IPS-15b (cell line): ENCODE measurements at regions not wholly inside any gene's neighbourhood (a gene's known extent, or its start where the extent isn't known, plus 50 kb on each side); places are given as distances from the start of the nearest gene placed in this dataset.

ENCODE experiments used
- H3K27me3 ChIP-seq: one replicate; pipeline ENCODE4 v1.6.1; 2013; ENCODE audit warnings: low read length; ENCODE audit not compliant: control insufficient read depth, insufficient read depth
- H3K36me3 ChIP-seq: one replicate; pipeline ENCODE4 v1.6.1; 2013; ENCODE audit warnings: low read length; ENCODE audit not compliant: control insufficient read depth, insufficient read depth
- H3K4me1 ChIP-seq: one replicate; pipeline ENCODE4 v1.6.1; 2013; ENCODE audit warnings: mild to moderate bottlenecking, low read length; ENCODE audit not compliant: control insufficient read depth, insufficient read depth
- H3K4me3 ChIP-seq: one replicate; pipeline ENCODE4 v1.5.1; 2013; ENCODE audit warnings: low read depth, low read length
- H3K9ac ChIP-seq: one replicate; pipeline ENCODE4 v1.6.1; 2013; ENCODE audit warnings: low read depth, mild to moderate bottlenecking, low read length
- H3K9me3 ChIP-seq: one replicate; pipeline ENCODE4 v1.6.1; 2013; ENCODE audit warnings: mild to moderate bottlenecking, low read length; ENCODE audit not compliant: control insufficient read depth, insufficient read depth

DNA sequence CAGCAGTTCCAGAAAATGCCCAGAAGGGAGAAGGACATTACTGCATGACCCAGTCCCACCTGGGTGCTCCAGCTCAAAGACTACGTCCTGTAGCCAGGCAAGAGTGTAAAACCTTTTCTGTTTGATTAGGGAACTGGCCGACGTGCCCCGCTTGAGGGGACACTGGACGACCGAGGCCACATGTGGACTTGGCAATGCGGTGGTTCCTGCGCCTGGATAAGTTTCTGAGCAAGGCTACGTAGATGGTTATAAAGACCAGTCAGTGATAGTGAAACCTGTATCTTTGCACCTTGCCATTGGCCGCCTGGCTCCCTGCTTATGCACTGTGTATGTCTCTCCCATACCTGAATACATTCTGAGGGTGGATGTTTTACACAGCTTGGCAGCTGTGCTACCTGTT lies 567.0 kb upstream of the CRIM1 start:
- Histone ChIP-seq H3K9me3 (no peaks in the 10 kb centered on the region), H3K36me3 (no peaks in the 10 kb centered on the region), H3K4me3 (no peak overlapping the region), H3K27me3 (no peaks in the 10 kb centered on the region), H3K4me1 (no peaks in the 10 kb centered on the region), H3K9ac (no peak overlapping the region)

DNA sequence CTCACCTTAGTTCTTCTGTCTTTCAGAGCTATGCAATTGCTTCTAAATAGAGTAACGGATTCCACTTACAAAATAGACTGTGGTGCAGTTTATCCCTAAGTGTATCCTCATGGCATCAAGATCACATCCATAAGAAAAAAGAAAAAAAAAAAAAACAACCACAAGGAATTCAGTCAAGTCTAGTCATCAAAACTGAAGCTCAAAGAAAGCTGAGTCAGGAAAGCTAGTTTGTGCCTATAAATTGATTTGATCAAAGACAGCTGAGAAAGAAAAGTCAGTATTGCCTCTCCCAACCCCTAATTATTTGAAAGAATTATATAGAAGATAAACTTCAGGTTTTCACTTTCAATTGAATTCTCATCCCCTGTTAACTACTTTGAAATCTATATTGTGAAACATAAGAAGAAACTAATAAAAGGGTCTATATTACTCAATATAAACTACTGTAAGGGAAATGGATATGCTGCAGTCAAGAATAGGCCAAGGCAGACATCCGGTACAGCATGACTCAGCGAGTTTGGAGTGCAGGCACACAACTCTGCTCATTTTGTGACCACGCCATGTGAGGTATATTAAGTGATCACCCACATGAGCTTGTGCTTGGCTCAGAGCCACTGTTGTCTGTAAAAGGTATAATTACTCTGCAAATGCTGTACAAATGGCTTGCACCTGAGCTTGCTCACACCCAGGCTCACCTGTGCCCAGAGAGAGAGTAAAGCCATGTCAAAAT lies 568.1 kb upstream of the CRIM1 start:
- no peak overlapping the region for H3K9ac ChIP-seq
- no peak overlapping the region for H3K4me3 ChIP-seq
- H3K36me3 ChIP-seq = no peaks in the 10 kb centered on the region
- no peaks in the 10 kb centered on the region for H3K4me1 ChIP-seq
- no peaks in the 10 kb centered on the region for H3K27me3 ChIP-seq
- H3K9me3 ChIP-seq = no peaks in the 10 kb centered on the region

DNA sequence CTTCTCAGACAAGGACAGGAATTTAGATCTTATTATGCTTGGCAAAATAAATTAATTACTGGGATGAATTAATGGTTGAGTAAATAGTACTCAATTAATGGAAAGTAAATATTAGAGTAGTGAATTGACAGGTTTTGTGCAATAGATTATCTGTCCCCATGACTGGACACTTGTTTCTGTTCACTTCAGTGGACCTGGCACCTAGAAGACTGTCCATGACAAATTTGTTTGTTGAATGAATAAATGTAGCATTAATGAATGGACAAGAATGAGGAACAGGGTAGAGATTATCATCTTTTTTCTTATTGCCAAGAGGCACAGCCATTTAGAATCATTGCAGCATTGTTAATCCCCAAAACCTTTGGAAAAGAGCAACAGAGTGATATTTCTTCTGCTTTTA lies 570.0 kb upstream of the CRIM1 start:
- H3K9me3 ChIP-seq = no peaks in the 10 kb centered on the region
- no peaks in the 10 kb centered on the region for H3K36me3 ChIP-seq
- no peaks in the 10 kb centered on the region for H3K4me1 ChIP-seq
- H3K27me3 ChIP-seq = no peaks in the 10 kb centered on the region
- no peak overlapping the region for H3K9ac ChIP-seq
- H3K4me3 ChIP-seq = no peak overlapping the region

DNA sequence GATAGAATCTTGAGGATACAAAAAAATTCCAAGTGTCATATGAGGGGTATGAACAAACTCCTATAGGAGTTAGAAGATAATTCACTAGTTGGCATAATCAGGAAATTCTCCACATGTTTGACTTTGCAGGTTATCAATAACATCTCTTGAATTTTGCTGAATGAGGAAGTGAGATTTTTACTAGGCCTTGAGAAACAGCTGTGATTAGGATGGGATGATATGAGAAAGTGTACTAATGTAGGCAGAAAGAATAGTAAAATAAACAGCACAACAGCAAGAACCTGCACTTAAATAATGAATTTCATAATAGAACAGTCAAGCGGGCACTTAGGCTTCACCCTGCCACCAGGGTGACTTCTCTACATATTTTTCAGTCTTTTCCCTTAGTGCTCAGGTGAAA lies 570.8 kb upstream of the CRIM1 start:
- H3K4me1 ChIP-seq = no peaks in the 10 kb centered on the region
- H3K36me3 ChIP-seq = no peaks in the 10 kb centered on the region
- no peak overlapping the region for H3K4me3 ChIP-seq
- no peak overlapping the region for H3K9ac ChIP-seq
- no peaks in the 10 kb centered on the region for H3K9me3 ChIP-seq
- H3K27me3 ChIP-seq = no peaks in the 10 kb centered on the region

DNA sequence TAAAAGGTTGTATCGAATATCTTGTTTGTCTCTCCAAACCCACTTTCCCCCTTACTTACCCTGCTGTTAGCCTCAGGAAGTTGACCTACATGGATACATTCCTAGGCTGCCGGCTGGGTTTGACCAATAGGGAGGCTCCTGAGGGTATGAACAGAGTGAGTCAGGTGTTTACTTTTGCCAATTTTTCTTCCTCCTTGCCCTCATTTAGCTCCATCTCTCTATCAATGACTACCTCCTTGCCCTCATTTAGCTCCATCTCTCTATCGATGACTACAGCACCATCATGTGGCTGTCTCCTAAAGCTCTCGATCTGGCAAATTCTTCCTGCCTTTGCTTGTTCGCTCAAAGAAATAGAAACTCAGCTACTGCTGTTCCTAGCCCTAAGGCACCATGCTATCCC lies 571.9 kb upstream of the CRIM1 start:
- no peak overlapping the region for H3K9ac ChIP-seq
- H3K27me3 ChIP-seq = no peaks in the 10 kb centered on the region
- H3K9me3 ChIP-seq = no peaks in the 10 kb centered on the region
- H3K4me3 ChIP-seq = no peak overlapping the region
- no peaks in the 10 kb centered on the region for H3K36me3 ChIP-seq
- H3K4me1 ChIP-seq = no peaks in the 10 kb centered on the region

DNA sequence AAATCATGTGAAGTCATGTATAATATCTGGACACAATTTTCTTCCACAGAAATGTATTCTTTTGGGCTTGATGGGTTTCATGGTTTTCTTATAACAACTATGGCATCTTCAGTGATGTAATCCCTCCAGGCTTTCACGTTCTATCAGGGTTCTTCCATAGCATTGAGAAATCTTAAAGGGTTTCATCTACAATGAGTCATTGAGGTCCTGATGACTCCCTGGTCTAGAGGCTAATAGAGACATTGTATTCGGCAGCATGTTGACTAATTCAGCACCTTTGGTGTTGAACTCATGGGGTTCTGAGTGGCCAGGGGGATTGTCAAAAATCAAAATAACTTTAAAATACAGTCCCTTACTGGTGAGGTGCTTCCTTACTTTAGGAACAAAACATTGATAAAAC lies 614.0 kb upstream of the CRIM1 start:
- Histone ChIP-seq H3K9me3 (no peaks in the 10 kb centered on the region), H3K27me3 (no peaks in the 10 kb centered on the region), H3K36me3 (no peaks in the 10 kb centered on the region), H3K9ac (no peak overlapping the region), H3K4me1 (no peaks in the 10 kb centered on the region), H3K4me3 (no peak overlapping the region)

DNA sequence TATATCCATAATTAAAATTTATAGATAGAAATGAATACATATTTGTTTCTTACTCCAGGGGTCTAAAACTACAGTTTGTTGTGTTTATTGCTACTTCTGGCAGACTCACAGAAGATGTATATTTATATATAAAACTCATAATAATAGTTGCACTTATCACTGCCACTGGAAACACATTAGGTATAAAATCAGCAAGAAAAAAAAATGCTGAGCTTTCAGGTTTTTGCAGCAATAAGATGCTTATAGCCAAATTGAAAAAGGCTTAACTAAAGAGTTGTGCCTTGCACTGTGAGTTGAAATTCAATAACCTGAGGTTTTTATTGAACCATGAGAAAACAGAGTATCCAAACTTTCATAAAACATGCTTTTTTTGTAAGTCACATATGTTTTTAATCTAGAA lies 623.9 kb upstream of the CRIM1 start:
- Histone ChIP-seq H3K36me3 (no peaks in the 10 kb centered on the region), H3K27me3 (no peaks in the 10 kb centered on the region), H3K4me1 (no peaks in the 10 kb centered on the region), H3K4me3 (no peak overlapping the region), H3K9me3 (no peaks in the 10 kb centered on the region), H3K9ac (no peak overlapping the region)

DNA sequence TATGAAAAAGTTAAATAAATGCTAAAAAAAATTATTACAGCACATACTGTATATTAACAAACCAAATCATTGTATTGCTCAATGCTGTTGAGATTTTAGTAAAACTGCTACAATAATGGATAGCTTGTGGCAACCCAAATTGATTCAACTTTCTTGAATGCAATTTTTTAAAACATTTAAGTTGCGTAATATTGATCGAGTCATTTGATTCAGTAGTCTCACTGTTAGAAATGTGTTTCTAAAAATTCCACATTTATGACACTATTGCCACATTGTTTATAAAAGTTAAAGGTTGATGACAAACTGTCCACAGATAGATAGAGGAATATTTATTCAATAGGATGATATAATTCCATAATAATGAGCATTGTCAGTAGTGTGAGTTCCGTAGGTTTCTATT lies 640.7 kb upstream of the CRIM1 start:
- no peaks in the 10 kb centered on the region for H3K9me3 ChIP-seq
- H3K4me1 ChIP-seq = no peaks in the 10 kb centered on the region
- no peak overlapping the region for H3K4me3 ChIP-seq
- no peaks in the 10 kb centered on the region for H3K36me3 ChIP-seq
- no peaks in the 10 kb centered on the region for H3K27me3 ChIP-seq
- no peak overlapping the region for H3K9ac ChIP-seq

DNA sequence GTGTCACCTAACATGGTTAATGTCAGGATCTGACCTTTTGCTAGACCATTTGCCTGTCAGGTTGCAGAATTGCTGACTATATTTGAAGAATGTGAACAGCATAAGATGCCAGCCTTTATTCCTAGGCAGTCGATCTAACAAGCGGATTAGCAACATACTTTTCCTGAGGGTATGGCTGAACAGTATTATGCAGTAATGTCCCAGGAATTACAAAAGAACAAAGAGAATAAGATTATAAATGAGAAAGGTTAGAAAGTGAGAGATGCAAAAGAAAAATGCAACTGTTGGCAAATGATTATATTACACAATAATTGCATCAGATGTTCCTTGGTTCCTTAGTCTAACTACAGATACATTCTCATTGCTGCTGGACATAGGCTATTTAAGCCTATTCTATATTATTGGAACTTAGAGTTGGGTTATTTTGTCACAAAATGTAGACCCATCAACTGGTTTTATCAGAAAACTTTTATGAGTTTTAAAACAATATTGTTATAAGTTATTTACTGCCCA lies 647.1 kb upstream of the CRIM1 start:
- H3K36me3 ChIP-seq = no peaks in the 10 kb centered on the region
- H3K27me3 ChIP-seq = no peaks in the 10 kb centered on the region
- H3K4me1 ChIP-seq = no peaks in the 10 kb centered on the region
- H3K4me3 ChIP-seq = no peak overlapping the region
- no peaks in the 10 kb centered on the region for H3K9me3 ChIP-seq
- no peak overlapping the region for H3K9ac ChIP-seq

DNA sequence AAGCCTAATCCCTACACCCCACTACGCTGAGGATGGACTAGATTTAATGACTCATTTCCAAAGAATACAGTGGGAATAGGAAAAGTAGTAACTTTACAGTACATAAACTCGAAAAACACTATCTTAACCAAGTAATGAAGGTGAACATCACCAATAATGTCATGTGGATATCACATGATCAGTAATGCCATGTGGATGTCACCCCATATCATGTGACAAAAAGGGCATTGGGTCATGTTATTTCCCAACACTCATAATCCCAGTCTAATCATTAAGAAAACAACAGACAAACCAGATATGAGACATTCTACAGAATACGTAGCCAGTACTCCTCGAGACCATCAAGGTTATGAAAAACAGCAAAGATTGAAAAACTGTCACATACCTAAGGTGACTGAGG lies 667.3 kb upstream of the CRIM1 start:
- H3K36me3 ChIP-seq = no peaks in the 10 kb centered on the region
- H3K9me3 ChIP-seq = no peaks in the 10 kb centered on the region

DNA sequence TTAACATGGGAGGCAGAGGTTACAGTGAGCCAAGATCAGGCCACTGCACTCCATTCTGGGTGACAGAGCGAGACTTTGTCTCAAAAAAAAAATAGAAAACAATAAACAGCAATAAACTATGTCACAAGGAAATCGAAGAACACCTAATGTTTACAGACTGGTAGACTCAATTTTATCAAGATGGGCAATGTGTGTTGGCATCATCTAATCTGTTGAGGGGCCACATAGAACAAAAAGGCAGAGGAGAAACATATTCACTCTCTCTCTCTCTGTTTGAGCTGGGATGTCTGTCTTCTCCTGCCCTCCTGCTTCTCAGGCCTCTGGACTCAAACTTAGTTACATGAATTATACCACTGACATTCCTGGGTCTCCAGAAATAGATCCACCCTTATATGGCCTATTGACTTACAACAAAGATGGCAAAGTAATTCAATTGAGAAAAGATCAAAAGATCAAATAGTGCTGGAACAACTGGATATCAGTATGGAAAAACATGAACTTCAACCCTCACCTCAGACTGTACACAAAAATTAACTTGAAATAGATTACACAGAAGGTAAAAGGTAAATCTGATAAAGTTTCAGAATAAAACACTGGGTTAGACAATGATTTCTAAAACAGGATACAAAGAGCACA lies 703.8 kb upstream of the CRIM1 start:
- Histone ChIP-seq H3K9me3 (no peaks in the 10 kb centered on the region), H3K27me3 (no peaks in the 10 kb centered on the region), H3K4me3 (no peak overlapping the region), H3K9ac (no peak overlapping the region), H3K4me1 (no peaks in the 10 kb centered on the region), H3K36me3 (no peaks in the 10 kb centered on the region)

More for the DNA sequence above, 667.3 kb upstream of the CRIM1 start:
- Histone ChIP-seq H3K4me3 (no peak overlapping the region), H3K4me1 (no peaks in the 10 kb centered on the region), H3K27me3 (no peaks in the 10 kb centered on the region), H3K9ac (no peak overlapping the region)

DNA sequence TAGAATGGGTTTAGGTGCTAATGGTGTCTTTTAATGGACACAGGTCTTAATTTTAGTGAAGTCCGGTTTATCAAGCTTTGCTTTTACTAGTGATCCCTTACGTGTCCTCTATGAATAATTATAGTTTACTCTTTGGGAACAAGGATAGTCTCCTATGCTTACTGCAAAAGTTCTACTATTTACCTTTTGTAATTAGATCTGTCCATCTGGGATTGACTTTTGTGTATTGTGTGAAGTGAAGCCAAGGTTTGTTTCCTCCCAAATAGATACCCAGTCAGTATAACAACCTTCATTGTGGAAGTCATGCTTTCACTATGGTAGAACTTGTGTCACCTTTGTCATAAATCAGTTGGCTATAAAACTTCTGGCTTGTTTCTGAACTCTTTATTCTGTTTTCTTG lies 740.9 kb upstream of the CRIM1 start:
- Histone ChIP-seq H3K9me3 (no peaks in the 10 kb centered on the region), H3K4me3 (no peak overlapping the region), H3K4me1 (no peaks in the 10 kb centered on the region), H3K36me3 (no peaks in the 10 kb centered on the region), H3K27me3 (no peaks in the 10 kb centered on the region), H3K9ac (no peak overlapping the region)
